GM12878 (cell line): ENCODE measurements at regions not wholly inside any gene's neighbourhood (a gene's known extent, or its start where the extent isn't known, plus 50 kb on each side); places are given as distances from the start of the nearest gene placed in this dataset.

Experiments used
- ATAC-seq: fragments of 200-7000 bp; cut with Tn5 transposase; 3 replicates; pipeline ENCODE4 v1.9.1; 2020; ENCODE audit warnings: mild to moderate bottlenecking, moderate library complexity
- BruUV-seq: library from RNA; stranded (reverse); fragments of 400-500 nt; replicated peaks from 2 replicates; lab custom pipeline; 2021; lab: Mats Ljungman, UMichigan
- CTCF ChIA-PET: fragments of 300-600 bp; sonication (Branson Sonifier 250); formaldehyde crosslinking; extraction: SDS; loops from one replicate; lab custom pipeline; 2021; ENCODE audit warnings: inconsistent platforms; lab: Yijun Ruan, JAX
- POLR2A ChIA-PET: fragments of 350-600 bp; formaldehyde crosslinking; extraction: SDS; loops from one replicate; lab custom pipeline; 2021; ENCODE audit warnings: inconsistent platforms; lab: Charles Lee
- RAD21 ChIA-PET: fragments of 300-600 bp; sonication (Branson Sonifier 250); formaldehyde crosslinking; loops from one replicate; lab custom pipeline; 2023; ENCODE audit warnings: antibody characterized with exemption; ENCODE audit not compliant: unreplicated experiment; lab: Charles Lee
- SMC1A ChIA-PET: fragments of 300-600 bp; sonication (Branson Sonifier 250); formaldehyde crosslinking; loops from one replicate; lab custom pipeline; 2023; ENCODE audit not compliant: unreplicated experiment, uncharacterized antibody; lab: Charles Lee
- DNase-seq: peaks from one replicate; pipeline ENCODE4 v3.0.0-alpha.2; 2011; ENCODE audit warnings: low read depth, low spot score
- FAIRE-seq: peaks from 3 replicates; lab custom pipeline; 2011; peaks lifted over from hg19 to GRCh38; lab: Jason Lieb, UNC
- H2AFZ ChIP-seq: 2 replicates; pipeline ENCODE4 v1.6.0; 2011; ENCODE audit warnings: low read depth, low read length, control low read depth; ENCODE audit not compliant: control insufficient read depth
- H3K27ac ChIP-seq: 2 replicates; pipeline ENCODE4 v1.5.1; 2011; ENCODE audit warnings: control low read depth; ENCODE audit not compliant: control insufficient read depth, insufficient read depth
- H3K27me3 ChIP-seq, 2 experiments: replicated peaks in 1 of 2; 2 replicates each; pipeline versions ENCODE4 v1.6.0 to v1.6.1; 2011; ENCODE audit warnings: low read length in 1 of 2; ENCODE audit not compliant: control insufficient read depth in 2 of 2, insufficient read depth in 2 of 2
- H3K36me3 ChIP-seq, 2 experiments: 2 replicates each; pipeline ENCODE4 v1.5.1; 2011; ENCODE audit warnings: low read length in 1 of 2; ENCODE audit not compliant: control insufficient read depth in 2 of 2, insufficient read depth in 2 of 2
- H3K4me1 ChIP-seq: 2 replicates; pipeline ENCODE4 v1.6.1; 2011; ENCODE audit warnings: mild to moderate bottlenecking, low read length, moderate library complexity, mixed read lengths; ENCODE audit not compliant: control insufficient read depth, insufficient read depth
- H3K4me2 ChIP-seq: 2 replicates; pipeline ENCODE4 v1.6.0; 2011; ENCODE audit warnings: control low read depth; ENCODE audit not compliant: control insufficient read depth, insufficient read depth
- H3K4me3 ChIP-seq: fragments of 200-600 bp; sonication (generic); 2 replicates; pipeline ENCODE4 v1.5.1; 2016
- H3K79me2 ChIP-seq: 2 replicates; pipeline ENCODE4 v1.6.0; 2011; ENCODE audit warnings: low read length; ENCODE audit not compliant: control insufficient read depth, insufficient read depth
- H3K9ac ChIP-seq: 2 replicates; pipeline ENCODE4 v1.8.0; 2011; ENCODE audit warnings: low read length, control low read depth, mixed read lengths; ENCODE audit not compliant: control insufficient read depth, insufficient read depth
- H3K9me3 ChIP-seq: replicated peaks from 3 replicates; pipeline ENCODE4 v1.5.1; 2011; ENCODE audit warnings: mild to moderate bottlenecking, low read length; ENCODE audit not compliant: control insufficient read depth, insufficient read depth
- H4K20me1 ChIP-seq: 2 replicates; pipeline ENCODE4 v1.6.0; 2011; ENCODE audit not compliant: control insufficient read depth, insufficient read depth
- BACH1 ChIP-seq: fragments of 450-650 bp; IDR thresholded peaks from 2 replicates; pipeline ENCODE4 v1.6.1; 2017; ENCODE audit warnings: mild to moderate bottlenecking, borderline replicate concordance
- BCL11A ChIP-seq: IDR thresholded peaks from 2 replicates; pipeline ENCODE4 v1.6.1; 2011; ENCODE audit warnings: low read depth, low read length
- CHD2 ChIP-seq: IDR thresholded peaks from 2 replicates; pipeline ENCODE4 v1.6.1; 2011; ENCODE audit warnings: low read depth, low read length, improper control_type of control experiment, borderline replicate concordance
- CUX1 ChIP-seq: IDR thresholded peaks from 2 replicates; pipeline ENCODE4 v1.6.1; 2012; ENCODE audit warnings: improper control_type of control experiment, low read depth, low read length; ENCODE audit not compliant: insufficient replicate concordance
- E2F8 ChIP-seq: fragments of 450-650 bp; IDR thresholded peaks from 2 replicates; pipeline ENCODE4 v1.6.1; 2018; ENCODE audit warnings: mild to moderate bottlenecking, low read depth, moderate library complexity; ENCODE audit not compliant: partially characterized antibody
- HCFC1 ChIP-seq: fragments of 150-350 bp; IDR thresholded peaks from 2 replicates; pipeline ENCODE4 v1.6.1; 2014; ENCODE audit warnings: low read length
- MEF2A ChIP-seq: IDR thresholded peaks from 2 replicates; pipeline ENCODE4 v1.6.1; 2011; ENCODE audit warnings: low read depth, mild to moderate bottlenecking, low read length, moderate library complexity; ENCODE audit not compliant: insufficient read depth
- MXI1 ChIP-seq: fragments of 150-350 bp; IDR thresholded peaks from 2 replicates; pipeline ENCODE4 v1.6.1; 2011; ENCODE audit warnings: low read depth, mild to moderate bottlenecking, inconsistent platforms, low read length, improper control_type of control experiment
- PML ChIP-seq: IDR thresholded peaks from 2 replicates; pipeline ENCODE4 v1.6.1; 2012; ENCODE audit warnings: low read length, inconsistent platforms
- POLR2AphosphoS2 ChIP-seq: IDR thresholded peaks from 2 replicates; pipeline ENCODE4 v1.6.1; 2011; ENCODE audit warnings: low read depth, mild to moderate bottlenecking, low read length, improper control_type of control experiment, moderate library complexity
- RELB ChIP-seq: fragments of 450-650 bp; IDR thresholded peaks from 2 replicates; pipeline ENCODE4 v1.6.1; 2017; ENCODE audit warnings: low read depth, mild to moderate bottlenecking, moderate library complexity
- SMC3 ChIP-seq: IDR thresholded peaks from 2 replicates; pipeline ENCODE4 v1.6.1; 2011; ENCODE audit warnings: low read length, improper control_type of control experiment, borderline replicate concordance
- STAT3 ChIP-seq: IDR thresholded peaks from 2 replicates; pipeline ENCODE4 v1.6.1; 2011; ENCODE audit warnings: low read depth, low read length, improper control_type of control experiment
- ZBED1 ChIP-seq: IDR thresholded peaks from 2 replicates; pipeline ENCODE4 v1.6.1; 2016; ENCODE audit warnings: borderline replicate concordance
- ZNF24 ChIP-seq: fragments of 450-650 bp; IDR thresholded peaks from 2 replicates; pipeline ENCODE4 v1.6.1; 2017; ENCODE audit warnings: antibody characterized with exemption, mild to moderate bottlenecking
- WGBS: methylation state at CpG from one replicate; pipeline ENCODE4 v1.1.6; 2016; ENCODE audit warnings: low lambda C conversion rate; ENCODE audit not compliant: insufficient replicate concordance, insufficient coverage; ENCODE audit errors: missing lambda C conversion rate; 5-methylcytosine and 5-hydroxymethylcytosine counted together
- in situ Hi-C: fragments of 300-500 bp; cut with MboI; formaldehyde crosslinking; loops from 9 replicates; pipeline ENCODE4 v1.14.3; 2018; ENCODE audit warnings: mixed read lengths
- intact Hi-C: fragments of 100-400 bp; cut with micrococcal nuclease; formaldehyde crosslinking; loops from one replicate; pipeline ENCODE4 v1.14.2; 2022; ENCODE audit not compliant: unreplicated experiment

GRCh38 chr15:26129852-26130251 is 266.7 kb upstream of the ATP10A start (continued):
- no peak for TF ChIP-seq CUX1
- TF ChIP-seq HCFC1 = no peak
- TF ChIP-seq BACH1 = no peak

- ChIA-PET SMC1A (no interaction called here), CTCF (no interaction called here), POLR2A (no interaction called here), RAD21 (no interaction called here)
- H3K79me2 ChIP-seq = no peaks in the 10 kb centered on the region
- BruUV-seq = no TSS peak
- ATAC-seq = no peak
- H3K4me3 ChIP-seq = no peak overlapping the region
- no peak for DNase-seq
- intact Hi-C loops (no loop called here), in situ Hi-C loops (loop anchor here (5.0 kb wide), 1 partner anchor 49 kb away; no protein-coding TSS in a partner anchor)
- H2AFZ ChIP-seq = no peak overlapping the region
- no peaks in the 10 kb centered on the region for H3K36me3 ChIP-seq
- FAIRE-seq = no peak
- no peaks in the 10 kb centered on the region for H3K27me3 ChIP-seq
- no peak overlapping the region for H3K27ac ChIP-seq
- H4K20me1 ChIP-seq = no peaks in the 10 kb centered on the region
- H3K9me3 ChIP-seq = no peaks in the 10 kb centered on the region; the same call in 2 of the 3 replicates
- 29% methylated on average over 7 of the region's 7 CpGs for WGBS
- no peaks in the 10 kb centered on the region for H3K4me1 ChIP-seq
- no peak overlapping the region for H3K9ac ChIP-seq
- H3K4me2 ChIP-seq = no peak overlapping the region
- no peak for TF ChIP-seq STAT3
- no peak for TF ChIP-seq POLR2AphosphoS2
- no peak for TF ChIP-seq CHD2
- TF ChIP-seq MXI1 = no peak
- no peak for TF ChIP-seq ZBED1
- no peak for TF ChIP-seq MEF2A
- no peak for TF ChIP-seq BCL11A
- TF ChIP-seq PML = no peak
- TF ChIP-seq ZNF24 = no peak
- TF ChIP-seq RELB = no peak
- TF ChIP-seq E2F8 = no peak
- TF ChIP-seq SMC3 = no peak
Observed at GRCh38 chr15:26128611-26129140, 265.5 kb upstream of the ATP10A start.
